Peyer's patch (tissue), 4 donors: ENCODE measurements at regions not wholly inside any gene's neighbourhood (a gene's known extent, or its start where the extent isn't known, plus 50 kb on each side); places are given as distances from the start of the nearest gene placed in this dataset.

Source experiments
- POLR2A ChIP-seq, 2 donors: fragments of 450-650 bp; IDR thresholded peaks; one replicate each; pipeline ENCODE4 v1.5.1; 2017; ENCODE audit warnings: antibody characterized with exemption in 2 of 2, mild to moderate bottlenecking in 2 of 2, moderate library complexity in 2 of 2
- TF ChIP-seq, protein P1 (sequence below), 6 experiments: fragments of 450-650 bp in 4 of 6; fragments of 200-600 bp in 2 of 6; sonication (generic) in 1 of 6; IDR thresholded peaks; one replicate each; pipeline ENCODE4 v1.5.1; 2017 to 2019; ENCODE audit warnings: antibody characterized with exemption in 6 of 6, mild to moderate bottlenecking in 3 of 6, moderate library complexity in 1 of 6

GRCh38 chr2:220221992-220222391 lies 594.6 kb downstream of the SLC4A3 start:
- TF ChIP-seq, protein P1, sequence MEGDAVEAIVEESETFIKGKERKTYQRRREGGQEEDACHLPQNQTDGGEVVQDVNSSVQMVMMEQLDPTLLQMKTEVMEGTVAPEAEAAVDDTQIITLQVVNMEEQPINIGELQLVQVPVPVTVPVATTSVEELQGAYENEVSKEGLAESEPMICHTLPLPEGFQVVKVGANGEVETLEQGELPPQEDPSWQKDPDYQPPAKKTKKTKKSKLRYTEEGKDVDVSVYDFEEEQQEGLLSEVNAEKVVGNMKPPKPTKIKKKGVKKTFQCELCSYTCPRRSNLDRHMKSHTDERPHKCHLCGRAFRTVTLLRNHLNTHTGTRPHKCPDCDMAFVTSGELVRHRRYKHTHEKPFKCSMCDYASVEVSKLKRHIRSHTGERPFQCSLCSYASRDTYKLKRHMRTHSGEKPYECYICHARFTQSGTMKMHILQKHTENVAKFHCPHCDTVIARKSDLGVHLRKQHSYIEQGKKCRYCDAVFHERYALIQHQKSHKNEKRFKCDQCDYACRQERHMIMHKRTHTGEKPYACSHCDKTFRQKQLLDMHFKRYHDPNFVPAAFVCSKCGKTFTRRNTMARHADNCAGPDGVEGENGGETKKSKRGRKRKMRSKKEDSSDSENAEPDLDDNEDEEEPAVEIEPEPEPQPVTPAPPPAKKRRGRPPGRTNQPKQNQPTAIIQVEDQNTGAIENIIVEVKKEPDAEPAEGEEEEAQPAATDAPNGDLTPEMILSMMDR (IDR thresholded peaks at IDR 0.05) = no peak
- TF ChIP-seq POLR2A (IDR thresholded peaks at IDR 0.05) = no peak
